ENCODE measurements at regions not wholly inside any gene's neighbourhood (a gene's known extent, or its start where the extent isn't known, plus 50 kb on each side); places are given as distances from the start of the nearest gene placed in this dataset.

GRCh38 chr1:83641206-83641658 lies 357.7 kb downstream of the TTLL7 start:
- Histone ChIP-seq H3K4me1 (no peaks in the 10 kb centered on the region), H3K27me3 (no peaks in the 10 kb centered on the region), H3K36me3 (no peaks in the 10 kb centered on the region), H3K4me3 (peak overlapping the region in 2 of 3 donors; percentile 14 to 43), H3K9me3 (no peaks in the 10 kb centered on the region), H3K27ac (peak overlapping the region; percentile 12 to 36)
- TF ChIP-seq CTCF (IDR thresholded peaks at IDR 0.05), result no peak
- TF ChIP-seq POLR2A (IDR thresholded peaks at IDR 0.05), result no peak
- no peak for TF ChIP-seq POLR2AphosphoS5 (IDR thresholded peaks at IDR 0.05)
- DNase-seq (ENCODE audit: low spot score in 2 of 2), result no peak
- intact Hi-C loops (cut with DNase I; ENCODE audit: low total_unique reads), result loop anchor here (1.0 kb wide), 1 partner anchor 8 kb away; no protein-coding TSS in a partner anchor

GRCh38 chr1:83639785-83640184 lies 359.1 kb downstream of the TTLL7 start:
- H3K4me1 ChIP-seq, result no peaks in the 10 kb centered on the region
- H3K9me3 ChIP-seq, result no peaks in the 10 kb centered on the region
- intact Hi-C loops (cut with DNase I; ENCODE audit: low total_unique reads), result no loop called here
- TF ChIP-seq POLR2A (IDR thresholded peaks at IDR 0.05) (no peak), POLR2AphosphoS5 (IDR thresholded peaks at IDR 0.05) (no peak), CTCF (IDR thresholded peaks at IDR 0.05) (no peak)
- H3K36me3 ChIP-seq, result no peaks in the 10 kb centered on the region
- H3K27ac ChIP-seq, result no peak overlapping the region
- H3K27me3 ChIP-seq, result no peaks in the 10 kb centered on the region
- no peak overlapping the region for H3K4me3 ChIP-seq
- DNase-seq (ENCODE audit: low spot score in 2 of 2), result no peak

GRCh38 chr1:83637586-83637985 lies 361.3 kb downstream of the TTLL7 start:
- H3K36me3 ChIP-seq, result no peaks in the 10 kb centered on the region

GRCh38 chr1:83637009-83637408 lies 361.9 kb downstream of the TTLL7 start:
- H3K36me3 ChIP-seq, result no peaks in the 10 kb centered on the region
- DNase-seq (ENCODE audit: low spot score in 2 of 2), result no peak
- intact Hi-C loops (cut with DNase I; ENCODE audit: low total_unique reads), result no loop called here

More at GRCh38 chr1:83637586-83637985, 361.3 kb downstream of the TTLL7 start:
- TF ChIP-seq POLR2AphosphoS5 (IDR thresholded peaks at IDR 0.05) (no peak), CTCF (IDR thresholded peaks at IDR 0.05) (no peak), POLR2A (IDR thresholded peaks at IDR 0.05) (no peak)
- H3K27me3 ChIP-seq, result no peaks in the 10 kb centered on the region
- intact Hi-C loops (cut with DNase I; ENCODE audit: low total_unique reads), result no loop called here
- H3K4me1 ChIP-seq, result no peaks in the 10 kb centered on the region
- H3K27ac ChIP-seq, result no peak overlapping the region
- DNase-seq (ENCODE audit: low spot score in 2 of 2), result no peak
- H3K4me3 ChIP-seq, result no peak overlapping the region
- H3K9me3 ChIP-seq, result no peaks in the 10 kb centered on the region

GRCh38 chr1:83632906-83633305 lies 366.0 kb downstream of the TTLL7 start:
- H3K4me3 ChIP-seq, result no peak overlapping the region
- H3K9me3 ChIP-seq, result no peaks in the 10 kb centered on the region
- no peaks in the 10 kb centered on the region for H3K36me3 ChIP-seq
- no peaks in the 10 kb centered on the region for H3K27me3 ChIP-seq
- intact Hi-C loops (cut with DNase I; ENCODE audit: low total_unique reads), result no loop called here
- H3K27ac ChIP-seq, result no peak overlapping the region
- TF ChIP-seq POLR2AphosphoS5 (IDR thresholded peaks at IDR 0.05), result no peak
- TF ChIP-seq POLR2A (IDR thresholded peaks at IDR 0.05), result no peak
- TF ChIP-seq CTCF (IDR thresholded peaks at IDR 0.05), result no peak
- H3K4me1 ChIP-seq, result no peaks in the 10 kb centered on the region
- DNase-seq (ENCODE audit: low spot score in 2 of 2), result no peak

More at GRCh38 chr1:83637009-83637408, 361.9 kb downstream of the TTLL7 start:
- TF ChIP-seq POLR2AphosphoS5 (IDR thresholded peaks at IDR 0.05), result no peak
- TF ChIP-seq POLR2A (IDR thresholded peaks at IDR 0.05), result no peak
- no peak for TF ChIP-seq CTCF (IDR thresholded peaks at IDR 0.05)
- H3K9me3 ChIP-seq, result no peaks in the 10 kb centered on the region
- H3K4me1 ChIP-seq, result no peaks in the 10 kb centered on the region
- no peaks in the 10 kb centered on the region for H3K27me3 ChIP-seq
- no peak overlapping the region for H3K27ac ChIP-seq
- H3K4me3 ChIP-seq, result no peak overlapping the region
